HEK293 (cell line): ENCODE measurements at regions not wholly inside any gene's neighbourhood (a gene's known extent, or its start where the extent isn't known, plus 50 kb on each side); places are given as distances from the start of the nearest gene placed in this dataset.

Source experiments
- CTCF ChIP-seq: fragments of 450-650 bp; formaldehyde crosslinking; IDR thresholded peaks from 2 replicates; pipeline ENCODE4 v1.5.1; 2016; ENCODE audit warnings: missing biosample characterization, missing genetic modification characterization
- GFI1B ChIP-seq: fragments of 450-650 bp; formaldehyde crosslinking; IDR thresholded peaks from 2 replicates; pipeline ENCODE4 v1.5.1; 2016; ENCODE audit warnings: missing biosample characterization, missing genetic modification characterization
- KLF7 ChIP-seq: fragments of 450-650 bp; formaldehyde crosslinking; IDR thresholded peaks from 2 replicates; pipeline ENCODE4 v1.5.1; 2016; ENCODE audit warnings: missing biosample characterization, missing genetic modification characterization, borderline replicate concordance
- MYNN ChIP-seq: fragments of 450-650 bp; formaldehyde crosslinking; IDR thresholded peaks from 2 replicates; pipeline ENCODE4 v1.5.1; 2016; ENCODE audit warnings: missing biosample characterization, missing genetic modification characterization, borderline replicate concordance
- SETDB1 ChIP-seq: IDR thresholded peaks from one replicate; pipeline ENCODE4 v1.6.1; 2017; ENCODE audit warnings: mild to moderate bottlenecking, low read length, moderate library complexity, mixed read lengths; ENCODE audit not compliant: insufficient read length
- YY1 ChIP-seq: fragments of 450-650 bp; formaldehyde crosslinking; IDR thresholded peaks from 2 replicates; pipeline ENCODE4 v1.5.1; 2018; ENCODE audit warnings: missing biosample characterization, missing genetic modification characterization
- ZBTB17 ChIP-seq: fragments of 450-650 bp; formaldehyde crosslinking; IDR thresholded peaks from 2 replicates; pipeline ENCODE4 v1.5.1; 2016; ENCODE audit warnings: missing biosample characterization, missing genetic modification characterization
- ZFP3 ChIP-seq: fragments of 450-650 bp; formaldehyde crosslinking; IDR thresholded peaks from 2 replicates; pipeline ENCODE4 v1.5.1; 2016; ENCODE audit warnings: low read depth, missing biosample characterization, missing genetic modification characterization
- ZNF184 ChIP-seq: fragments of 450-650 bp; IDR thresholded peaks from 2 replicates; pipeline ENCODE4 v1.5.1; 2018; ENCODE audit warnings: missing biosample characterization, mild to moderate bottlenecking, missing genetic modification characterization
- ZNF558 ChIP-seq: fragments of 450-650 bp; formaldehyde crosslinking; IDR thresholded peaks from 2 replicates; pipeline ENCODE4 v1.5.1; 2016; ENCODE audit warnings: missing biosample characterization, missing genetic modification characterization
- ZNF571 ChIP-seq: fragments of 450-650 bp; formaldehyde crosslinking; IDR thresholded peaks from 2 replicates; pipeline ENCODE4 v1.5.0; 2017; ENCODE audit warnings: missing biosample characterization, missing genetic modification characterization
- ZNF701 ChIP-seq: fragments of 450-650 bp; formaldehyde crosslinking; IDR thresholded peaks from 2 replicates; pipeline ENCODE4 v1.5.1; 2016; ENCODE audit warnings: missing biosample characterization, missing genetic modification characterization

- no peak for TF ChIP-seq YY1 (tag by site-specific recombination)
- TF ChIP-seq ZNF571 (tag by site-specific recombination): no peak
- TF ChIP-seq ZNF558 (tag by site-specific recombination): no peak
- no peak for TF ChIP-seq MYNN (tag by site-specific recombination)
- TF ChIP-seq CTCF (tag by site-specific recombination): no peak
- no peak for TF ChIP-seq GFI1B (tag by site-specific recombination)
- TF ChIP-seq ZBTB17 (tag by site-specific recombination): no peak
- TF ChIP-seq KLF7 (tag by site-specific recombination): no peak
- TF ChIP-seq ZNF701 (tag by site-specific recombination): no peak
- TF ChIP-seq SETDB1: no peak
- TF ChIP-seq ZFP3 (tag by site-specific recombination): no peak
- no peak for TF ChIP-seq ZNF184 (tag by site-specific recombination)
Measured at GRCh38 chr2:132256251-132256902, 94.6 kb upstream of the ANKRD30BL start.
